ENCODE measurements at regions not wholly inside any gene's neighbourhood (a gene's known extent, or its start where the extent isn't known, plus 50 kb on each side); places are given as distances from the start of the nearest gene placed in this dataset.
"Not testable (repeated sequence)": the region's sequence is repeated elsewhere in the genome, so short reads cannot be mapped to it uniquely, and the experiment has no call there.

GRCh38 chr21:23684431-23684830 lies 1922.8 kb downstream of the MRPL39 start:
- no peak for DNase-seq (ENCODE audit: low read depth)

- DNase-seq (ENCODE audit: low read depth): no peak
These were observed 1943.0 kb downstream of the MRPL39 start for GRCh38 chr21:23664193-23664694.

- no peak for DNase-seq (ENCODE audit: low read depth)
These were observed 1946.7 kb downstream of the MRPL39 start for GRCh38 chr21:23660560-23660959.

- DNase-seq (ENCODE audit: low read depth): no peak
These were observed 1962.5 kb downstream of the MRPL39 start for GRCh38 chr21:23644768-23645167.

- no peak for DNase-seq (ENCODE audit: low read depth)
These were observed 1967.6 kb downstream of the MRPL39 start for GRCh38 chr21:23639721-23640120.

- no peak for DNase-seq (ENCODE audit: low read depth)
These were observed 1969.1 kb downstream of the MRPL39 start for GRCh38 chr21:23638131-23638695.

- no peak for DNase-seq (ENCODE audit: low read depth)
These were observed 1973.8 kb downstream of the MRPL39 start for GRCh38 chr21:23633447-23633940.

DNA sequence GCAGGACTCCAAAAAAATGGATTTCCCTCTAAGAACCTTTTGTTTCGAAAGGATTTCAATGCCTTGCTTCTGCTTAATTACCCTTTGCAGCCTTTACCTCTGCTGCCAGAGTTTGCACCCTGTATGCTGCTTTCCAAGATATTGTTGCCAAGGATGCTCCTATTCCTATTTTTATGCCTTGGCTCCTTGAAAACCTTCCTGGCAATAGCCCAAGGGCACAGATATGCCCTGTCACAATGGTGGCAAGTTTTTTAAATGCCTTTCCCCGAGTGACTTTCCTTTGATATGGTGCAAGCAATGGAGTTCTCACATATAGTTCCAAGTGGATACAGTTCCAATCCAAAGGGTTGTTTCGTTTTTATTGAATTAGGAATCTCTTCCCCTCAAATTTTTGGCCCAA lies 1983.0 kb downstream of the MRPL39 start:
- no peak for DNase-seq (ENCODE audit: low read depth)

- no peak for DNase-seq (ENCODE audit: low read depth)
These were observed 1994.3 kb downstream of the MRPL39 start for GRCh38 chr21:23613014-23613413.

DNA sequence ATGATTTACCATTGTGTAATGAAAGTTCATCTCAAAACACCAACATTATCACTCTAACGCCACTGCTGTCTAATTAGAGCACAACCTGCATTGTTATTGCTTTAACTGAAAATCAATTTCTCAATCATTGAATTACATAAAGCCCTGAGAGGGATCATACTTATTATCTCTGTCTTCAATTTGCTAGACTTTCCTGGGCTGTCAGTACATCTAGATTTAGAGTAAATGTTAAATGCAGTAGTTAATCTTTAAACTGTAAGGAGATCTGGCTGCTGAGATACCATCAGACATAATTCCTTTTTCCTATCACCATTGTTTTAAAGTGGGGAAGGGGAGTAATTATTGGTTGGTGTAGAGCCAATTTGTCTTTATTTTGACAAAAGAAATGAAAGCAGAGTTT lies 1995.1 kb downstream of the MRPL39 start:
- DNase-seq (ENCODE audit: low read depth): no peak

- no peak for DNase-seq (ENCODE audit: low read depth)
These were observed 1999.4 kb downstream of the MRPL39 start for GRCh38 chr21:23607782-23608431.

GRCh38 chr21:23601549-23601948 lies 2005.7 kb downstream of the MRPL39 start:
- no peak for DNase-seq (ENCODE audit: low read depth)

DNA sequence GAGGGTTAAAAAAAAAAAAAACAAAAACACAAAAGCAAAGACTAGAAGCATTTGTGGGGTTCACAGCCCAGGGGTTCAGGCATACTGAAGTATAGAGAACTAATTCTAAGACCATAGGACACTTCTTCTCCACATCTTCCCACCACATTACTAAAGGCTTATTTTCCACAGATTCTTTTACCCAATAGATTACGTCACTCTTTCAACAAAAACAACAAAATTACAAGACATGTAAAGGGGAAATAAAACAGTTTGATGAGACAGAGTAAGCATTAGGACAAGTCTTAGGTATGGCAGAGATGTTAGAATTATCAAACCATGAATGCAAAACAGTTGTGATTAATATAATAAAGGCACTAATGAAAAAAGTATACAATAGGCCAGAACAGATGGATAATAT lies 2013.7 kb downstream of the MRPL39 start:
- DNase-seq (ENCODE audit: low read depth): no peak

GRCh38 chr21:23585419-23585818 lies 2021.9 kb downstream of the MRPL39 start:
- DNase-seq (ENCODE audit: low read depth): no peak

GRCh38 chr21:23579573-23579972 lies 2027.7 kb downstream of the MRPL39 start:
- no peak for DNase-seq (ENCODE audit: low read depth)

- no peak for DNase-seq (ENCODE audit: low read depth)
These were observed 2029.3 kb downstream of the MRPL39 start for GRCh38 chr21:23578027-23578426.

- no peak for DNase-seq (ENCODE audit: low read depth)
These were observed 2032.3 kb downstream of the MRPL39 start for GRCh38 chr21:23574932-23575331.

DNA sequence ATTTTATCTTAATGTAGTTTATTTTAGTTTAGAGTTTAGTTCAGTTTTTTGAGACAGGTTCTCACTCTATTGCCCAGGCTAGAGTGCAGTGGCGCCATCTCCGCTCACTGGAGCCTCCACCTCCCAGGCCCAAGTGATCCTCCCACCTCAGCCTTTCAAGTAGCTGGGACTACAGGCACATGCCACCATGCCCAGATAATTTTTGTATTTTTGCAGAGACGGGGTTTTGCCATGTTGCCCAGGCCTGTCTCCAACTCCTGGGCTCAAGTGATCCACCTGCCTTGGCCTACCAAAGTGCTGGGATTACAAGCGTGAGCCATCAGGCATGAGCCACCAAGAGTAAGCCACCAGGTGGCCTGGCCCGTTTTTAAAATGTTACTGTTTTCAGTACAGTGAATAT lies 2058.4 kb downstream of the MRPL39 start:
- not testable (repeated sequence) for DNase-seq (ENCODE audit: low read depth)

GRCh38 chr21:23543333-23543732 lies 2063.9 kb downstream of the MRPL39 start:
- DNase-seq (ENCODE audit: low read depth): no peak

GRCh38 chr21:23542097-23542496 lies 2065.2 kb downstream of the MRPL39 start:
- DNase-seq (ENCODE audit: low read depth): no peak

DNA sequence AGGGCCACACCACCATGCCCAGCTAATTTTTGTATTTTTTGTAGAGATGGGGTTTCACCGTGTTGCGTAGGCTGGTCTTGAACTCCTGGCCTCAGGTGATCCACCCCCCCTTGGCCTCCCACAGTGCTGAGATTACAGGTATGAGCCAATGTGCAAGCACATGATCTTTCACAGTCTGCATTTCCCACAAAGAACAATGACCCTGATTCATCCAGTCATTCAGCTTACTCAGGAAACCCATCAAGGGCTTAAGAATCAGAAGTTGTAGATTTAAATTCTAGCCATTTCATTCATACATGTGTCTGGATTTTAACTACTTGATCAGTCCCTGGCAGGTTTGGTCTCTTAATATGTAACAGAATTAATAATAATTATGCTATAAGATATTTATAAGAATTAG lies 2065.7 kb downstream of the MRPL39 start:
- no peak for DNase-seq (ENCODE audit: low read depth)

DNA sequence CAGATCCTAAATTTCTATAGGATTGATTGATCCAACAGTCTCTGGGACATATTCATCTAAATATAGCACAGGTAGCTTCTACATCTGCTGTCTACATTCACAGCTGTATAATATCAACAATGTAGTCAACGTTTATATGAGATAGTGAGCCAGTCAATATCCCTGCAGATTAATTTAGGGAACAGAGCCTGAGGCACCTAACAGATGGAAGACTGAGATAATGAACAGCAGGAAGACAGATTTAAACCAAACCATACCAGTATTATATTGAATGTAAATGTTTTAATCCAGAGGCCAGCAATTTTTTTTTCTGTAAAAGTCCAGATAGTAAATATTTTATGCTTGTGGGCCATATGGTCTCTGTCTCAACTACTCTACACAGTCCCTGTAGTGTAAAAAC lies 2072.4 kb downstream of the MRPL39 start:
- no peak for DNase-seq (ENCODE audit: low read depth)

- DNase-seq (ENCODE audit: low read depth): no peak
These were observed 2075.8 kb downstream of the MRPL39 start for GRCh38 chr21:23531444-23531843.
